IMR-90 (cell line): ENCODE measurements at regions not wholly inside any gene's neighbourhood (a gene's known extent, or its start where the extent isn't known, plus 50 kb on each side); places are given as distances from the start of the nearest gene placed in this dataset.
"Not testable (repeated sequence)": the region's sequence is repeated elsewhere in the genome, so short reads cannot be mapped to it uniquely, and the experiment has no call there.

Source experiments
- ATAC-seq: fragments of 200-7000 bp; cut with Tn5 transposase; 2 replicates; pipeline ENCODE4 v1.9.1; 2020; ENCODE audit warnings: low read depth, mild to moderate bottlenecking, moderate library complexity
- BruUV-seq: library from RNA; stranded (reverse); fragments of 400-500 nt; replicated peaks from 2 replicates; lab custom pipeline; 2021; lab: Mats Ljungman, UMichigan
- CTCF ChIA-PET: fragments of 300-600 bp; formaldehyde crosslinking; extraction: SDS; loops from one replicate; lab custom pipeline; 2021; ENCODE audit warnings: antibody characterized with exemption; lab: Yijun Ruan, JAX
- POLR2A ChIA-PET: fragments of 300-600 bp; sonication (Branson Sonifier 250); formaldehyde crosslinking; loops from one replicate; lab custom pipeline; 2022; ENCODE audit warnings: antibody characterized with exemption; ENCODE audit not compliant: unreplicated experiment; lab: Charles Lee
- DNase-seq: peaks from one replicate; pipeline ENCODE4 v3.0.0; 2013
- H2AFZ ChIP-seq: replicated peaks from 2 replicates; pipeline ENCODE3; 2013; ENCODE audit warnings: low read length, mild to moderate bottlenecking; ENCODE audit not compliant: poor library complexity
- H2AK5ac ChIP-seq: 2 replicates; pipeline ENCODE4 v1.6.1; 2013; ENCODE audit warnings: low read depth, low read length, inconsistent platforms
- H2AK9ac ChIP-seq: replicated peaks from 2 replicates; pipeline ENCODE3; 2013; ENCODE audit warnings: mild to moderate bottlenecking, low read depth, low read length, moderate library complexity; ENCODE audit not compliant: poor library complexity
- H2BK120ac ChIP-seq: 2 replicates; pipeline ENCODE4 v1.6.1; 2013; ENCODE audit warnings: low read depth, low read length, inconsistent platforms
- H2BK15ac ChIP-seq: 3 replicates; pipeline ENCODE4 v1.6.1; 2013; ENCODE audit warnings: low read depth, low read length, inconsistent platforms
- H2BK20ac ChIP-seq: 2 replicates; pipeline ENCODE4 v1.6.1; 2013; ENCODE audit warnings: low read depth, mild to moderate bottlenecking, inconsistent platforms, low read length, moderate library complexity
- H2BK5ac ChIP-seq: 2 replicates; pipeline ENCODE4 v1.6.1; 2013; ENCODE audit warnings: mild to moderate bottlenecking, low read depth, low read length, inconsistent platforms; ENCODE audit not compliant: poor library complexity, severe bottlenecking
- H3K14ac ChIP-seq: replicated peaks from 2 replicates; pipeline ENCODE4 v1.6.1; 2013; ENCODE audit warnings: low read depth, low read length, inconsistent platforms
- H3K18ac ChIP-seq: 2 replicates; pipeline ENCODE4 v1.6.1; 2013; ENCODE audit warnings: low read depth, low read length, control low read depth
- H3K23ac ChIP-seq: 2 replicates; pipeline ENCODE4 v1.6.1; 2013; ENCODE audit warnings: low read depth, low read length, inconsistent platforms
- H3K27ac ChIP-seq: 2 replicates; pipeline ENCODE4 v1.5.1; 2013; ENCODE audit warnings: mild to moderate bottlenecking, control low read depth, low read length; ENCODE audit not compliant: insufficient read depth
- H3K27me3 ChIP-seq: 2 replicates; pipeline ENCODE4 v1.6.1; 2013; ENCODE audit warnings: low read length; ENCODE audit not compliant: control insufficient read depth, insufficient read depth
- H3K36me3 ChIP-seq: 2 replicates; pipeline ENCODE4 v1.6.1; 2013; ENCODE audit warnings: low read length, mixed read lengths; ENCODE audit not compliant: control insufficient read depth, insufficient read depth
- H3K4ac ChIP-seq: 2 replicates; pipeline ENCODE4 v1.6.1; 2013; ENCODE audit warnings: low read depth, low read length, inconsistent platforms
- H3K4me1 ChIP-seq: 2 replicates; pipeline ENCODE4 v1.6.1; 2013; ENCODE audit warnings: low read length, mixed read lengths; ENCODE audit not compliant: control insufficient read depth, insufficient read depth
- H3K4me2 ChIP-seq: 2 replicates; pipeline ENCODE4 v1.6.1; 2013; ENCODE audit warnings: low read depth, mild to moderate bottlenecking, control low read depth, low read length, moderate library complexity
- H3K4me3 ChIP-seq: 2 replicates; pipeline ENCODE4 v1.5.1; 2013; ENCODE audit warnings: low read depth, mild to moderate bottlenecking, control low read depth, low read length, moderate library complexity; ENCODE audit not compliant: insufficient read depth
- H3K56ac ChIP-seq: 2 replicates; pipeline ENCODE4 v1.6.1; 2013; ENCODE audit warnings: low read length, inconsistent platforms; ENCODE audit not compliant: insufficient read depth; ENCODE audit errors: extremely low read depth
- H3K79me1 ChIP-seq, 2 experiments: 2 replicates each; pipeline ENCODE4 v1.6.1; 2013; ENCODE audit warnings: low read length in 2 of 2, inconsistent platforms in 1 of 2, low read depth in 1 of 2
- H3K9ac ChIP-seq: 2 replicates; pipeline ENCODE4 v1.6.1; 2013; ENCODE audit warnings: low read depth, low read length, control low read depth
- H3K9me1 ChIP-seq: 2 replicates; pipeline ENCODE4 v1.6.1; 2013; ENCODE audit warnings: low read length, inconsistent platforms; ENCODE audit not compliant: insufficient read depth
- H3K9me3 ChIP-seq: 2 replicates; pipeline ENCODE4 v1.6.1; 2013; ENCODE audit warnings: low read length; ENCODE audit not compliant: control insufficient read depth, insufficient read depth
- H4K20me1 ChIP-seq: 2 replicates; pipeline ENCODE4 v1.6.1; 2013; ENCODE audit warnings: low read length, inconsistent platforms; ENCODE audit not compliant: insufficient read depth
- H4K5ac ChIP-seq: 2 replicates; pipeline ENCODE4 v1.6.1; 2013; ENCODE audit warnings: mild to moderate bottlenecking, low read depth, low read length, control low read depth
- H4K8ac ChIP-seq, 2 experiments: 2 replicates each; pipeline ENCODE4 v1.6.1; 2013; ENCODE audit warnings: low read depth in 2 of 2, low read length in 2 of 2, control low read depth in 1 of 2, inconsistent platforms in 1 of 2
- H4K91ac ChIP-seq: 2 replicates; pipeline ENCODE4 v1.6.1; 2013; ENCODE audit warnings: low read depth, low read length, inconsistent platforms; ENCODE audit not compliant: insufficient read depth
- CEBPB ChIP-seq: IDR thresholded peaks from 2 replicates; pipeline ENCODE4 v1.6.1; 2012; ENCODE audit warnings: low read depth, low read length, improper control_type of control experiment
- WGBS, 2 experiments: methylation state at CpG; one replicate each; pipeline versions ENCODE4 v1.1.5 to v1.1.7; 2013; ENCODE audit warnings: missing lambda C conversion rate in 2 of 2; ENCODE audit not compliant: insufficient read length in 1 of 2; ENCODE audit errors: extremely low coverage in 2 of 2; 5-methylcytosine and 5-hydroxymethylcytosine counted together
- dilution Hi-C: fragments of 300-500 bp; cut with HindIII; formaldehyde crosslinking; loops from one replicate; pipeline ENCODE4 v1.14.3; 2018; ENCODE audit warnings: low sequenced_read_pairs; ENCODE audit not compliant: unreplicated experiment
- in situ Hi-C: fragments of 300-500 bp; cut with MboI; formaldehyde crosslinking; loops from 3 replicates; pipeline ENCODE4 v1.14.3; 2019; ENCODE audit warnings: low sequenced_read_pairs, inconsistent platforms, mixed read lengths
- intact Hi-C: fragments of 100-400 bp; cut with micrococcal nuclease; formaldehyde crosslinking; loops from 2 replicates; pipeline ENCODE4 v1.10.0; 2022

DNA sequence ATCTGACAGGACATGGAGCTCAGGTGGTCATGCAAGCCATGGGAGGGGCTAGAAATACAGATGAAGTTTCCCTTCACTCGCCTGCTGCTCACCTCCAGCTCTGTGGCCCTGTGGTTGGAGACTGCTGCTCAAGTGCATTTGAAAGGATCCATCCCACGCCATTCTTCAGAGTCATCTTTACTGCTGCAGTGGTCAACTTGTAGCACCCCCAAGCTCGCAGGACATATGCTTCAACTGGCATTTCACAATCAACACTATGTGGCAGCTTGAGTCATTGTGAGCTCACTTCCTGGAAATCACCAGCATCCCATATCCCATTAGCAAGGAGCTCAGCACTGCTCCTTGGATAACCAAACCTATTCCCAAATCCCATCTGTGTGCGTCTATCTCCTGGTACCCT, 116.2 kb upstream of the TP53BP2 start:
- CTCF ChIA-PET, H3K9me1 ChIP-seq, H3K4me1 ChIP-seq, H2AFZ ChIP-seq, ATAC-seq, intact Hi-C loops, H3K4me3 ChIP-seq, H4K20me1 ChIP-seq, POLR2A ChIA-PET, H4K91ac ChIP-seq, dilution Hi-C loops, H3K9ac ChIP-seq, in situ Hi-C loops, BruUV-seq, H3K27me3 ChIP-seq, H3K23ac ChIP-seq, H3K36me3 ChIP-seq, H2AK9ac ChIP-seq, H3K56ac ChIP-seq, H3K79me1 ChIP-seq, H3K9me3 ChIP-seq, H3K4me2 ChIP-seq: not testable (repeated sequence)
- Histone ChIP-seq H2AK5ac (peak overlapping the region; percentile 67; the same call in 1 of the 2 replicates), H3K4ac (peak overlapping the region; percentile 75), H3K27ac (peak overlapping the region; percentile 61; the same call in 1 of the 2 replicates), H3K14ac (peak overlapping the region; percentile 82), H2BK120ac (0 out of 2 replicates have a peak overlapping the region, but pooled peaks have one; percentile 40), H2BK20ac (peak overlapping the region; percentile 87; the same call in 1 of the 2 replicates), H2BK15ac (peak overlapping the region; percentile 81; the same call in 2 of the 3 replicates), H4K5ac (peak overlapping the region; percentile 88; the same call in 1 of the 2 replicates), H4K8ac (peak overlapping the region in 1 of 2 experiments; percentile 68; a peak in 1 of 4 replicates), H3K18ac (peak overlapping the region; percentile 94; the same call in 1 of the 2 replicates), H2BK5ac (peak overlapping the region; percentile 74)
- WGBS, 2 experiments, result 0% methylated on average over 1 of the region's 4 CpGs; no CpG with 5 or more reads in 1 of the 2 experiments
- peak; percentile 89 for DNase-seq
- TF ChIP-seq CEBPB, result peak; percentile 69
